ENCODE measurements at regions not wholly inside any gene's neighbourhood (a gene's known extent, or its start where the extent isn't known, plus 50 kb on each side); places are given as distances from the start of the nearest gene placed in this dataset.
A peak's percentile ranks its signal among the peaks of the same experiment; 100 is the strongest.

- DNase-seq (ENCODE audit: low spot score) (no peak), ATAC-seq (ENCODE audit: low read depth) (peak; percentile 94)
- no peak for TF ChIP-seq CTCF (IDR thresholded peaks at IDR 0.05; ENCODE audit: poor library complexity, severe bottlenecking)
- Histone ChIP-seq H3K27ac (ENCODE audit: poor library complexity, severe bottlenecking) (no peak overlapping the region), H3K9me3 (ENCODE audit: severe bottlenecking) (no peaks in the 10 kb centered on the region), H3K36me3 (ENCODE audit: low read depth) (no peaks in the 10 kb centered on the region), H3K4me1 (ENCODE audit: insufficient read depth, poor library complexity, severe bottlenecking) (no peaks in the 10 kb centered on the region), H3K4me3 (ENCODE audit: severe bottlenecking) (no peak overlapping the region), H3K27me3 (ENCODE audit: insufficient read depth, poor library complexity, severe bottlenecking) (peaks cover 25% of the 10 kb centered on the region)
Observed at GRCh38 chr12:63400718-63401117, 249.7 kb upstream of the AVPR1A start.

- no peak for TF ChIP-seq CTCF (IDR thresholded peaks at IDR 0.05; ENCODE audit: poor library complexity, severe bottlenecking)
- no peaks in the 10 kb centered on the region for H3K36me3 ChIP-seq (ENCODE audit: low read depth)
- H3K4me3 ChIP-seq (ENCODE audit: severe bottlenecking): no peak overlapping the region
- no peaks in the 10 kb centered on the region for H3K9me3 ChIP-seq (ENCODE audit: severe bottlenecking)
- DNase-seq (ENCODE audit: low spot score) (no peak), ATAC-seq (ENCODE audit: low read depth) (no peak)
- H3K27ac ChIP-seq (ENCODE audit: poor library complexity, severe bottlenecking): no peak overlapping the region
- H3K27me3 ChIP-seq (ENCODE audit: insufficient read depth, poor library complexity, severe bottlenecking): peaks cover 25% of the 10 kb centered on the region
- H3K4me1 ChIP-seq (ENCODE audit: insufficient read depth, poor library complexity, severe bottlenecking): no peaks in the 10 kb centered on the region
Observed at GRCh38 chr12:63400318-63400717, 249.3 kb upstream of the AVPR1A start.

- no peak overlapping the region for H3K4me3 ChIP-seq (ENCODE audit: severe bottlenecking)
- H3K4me1 ChIP-seq (ENCODE audit: insufficient read depth, poor library complexity, severe bottlenecking): no peaks in the 10 kb centered on the region
- ATAC-seq (ENCODE audit: low read depth) (no peak), DNase-seq (ENCODE audit: low spot score) (no peak)
- no peaks in the 10 kb centered on the region for H3K36me3 ChIP-seq (ENCODE audit: low read depth)
- H3K27me3 ChIP-seq (ENCODE audit: insufficient read depth, poor library complexity, severe bottlenecking): peaks cover 19% of the 10 kb centered on the region
- H3K9me3 ChIP-seq (ENCODE audit: severe bottlenecking): no peaks in the 10 kb centered on the region
- no peak for TF ChIP-seq CTCF (IDR thresholded peaks at IDR 0.05; ENCODE audit: poor library complexity, severe bottlenecking)
- no peak overlapping the region for H3K27ac ChIP-seq (ENCODE audit: poor library complexity, severe bottlenecking)
Observed at GRCh38 chr12:63397807-63398206, 246.8 kb upstream of the AVPR1A start.

GRCh38 chr12:63396135-63396534 is 245.1 kb upstream of the AVPR1A start:
- Histone ChIP-seq H3K36me3 (ENCODE audit: low read depth) (no peaks in the 10 kb centered on the region), H3K27me3 (ENCODE audit: insufficient read depth, poor library complexity, severe bottlenecking) (peaks cover 31% of the 10 kb centered on the region), H3K9me3 (ENCODE audit: severe bottlenecking) (no peaks in the 10 kb centered on the region), H3K4me3 (ENCODE audit: severe bottlenecking) (no peak overlapping the region), H3K4me1 (ENCODE audit: insufficient read depth, poor library complexity, severe bottlenecking) (no peaks in the 10 kb centered on the region), H3K27ac (ENCODE audit: poor library complexity, severe bottlenecking) (no peak overlapping the region)
- ATAC-seq (ENCODE audit: low read depth) (no peak), DNase-seq (ENCODE audit: low spot score) (no peak)
- no peak for TF ChIP-seq CTCF (IDR thresholded peaks at IDR 0.05; ENCODE audit: poor library complexity, severe bottlenecking)

- DNase-seq (ENCODE audit: low spot score): no peak
- Histone ChIP-seq H3K27ac (ENCODE audit: poor library complexity, severe bottlenecking) (no peak overlapping the region), H3K4me1 (ENCODE audit: insufficient read depth, poor library complexity, severe bottlenecking) (no peaks in the 10 kb centered on the region), H3K9me3 (ENCODE audit: severe bottlenecking) (no peaks in the 10 kb centered on the region), H3K4me3 (ENCODE audit: severe bottlenecking) (no peak overlapping the region), H3K27me3 (ENCODE audit: insufficient read depth, poor library complexity, severe bottlenecking) (peaks cover 32% of the 10 kb centered on the region), H3K36me3 (ENCODE audit: low read depth) (no peaks in the 10 kb centered on the region)
- no peak for TF ChIP-seq CTCF (IDR thresholded peaks at IDR 0.05; ENCODE audit: poor library complexity, severe bottlenecking)
- ATAC-seq (ENCODE audit: low read depth): no peak
Observed at GRCh38 chr12:63394983-63395382, 244.0 kb upstream of the AVPR1A start.

All from RWPE2 (cell line).